ENCODE measurements at regions not wholly inside any gene's neighbourhood (a gene's known extent, or its start where the extent isn't known, plus 50 kb on each side); places are given as distances from the start of the nearest gene placed in this dataset.

DNA sequence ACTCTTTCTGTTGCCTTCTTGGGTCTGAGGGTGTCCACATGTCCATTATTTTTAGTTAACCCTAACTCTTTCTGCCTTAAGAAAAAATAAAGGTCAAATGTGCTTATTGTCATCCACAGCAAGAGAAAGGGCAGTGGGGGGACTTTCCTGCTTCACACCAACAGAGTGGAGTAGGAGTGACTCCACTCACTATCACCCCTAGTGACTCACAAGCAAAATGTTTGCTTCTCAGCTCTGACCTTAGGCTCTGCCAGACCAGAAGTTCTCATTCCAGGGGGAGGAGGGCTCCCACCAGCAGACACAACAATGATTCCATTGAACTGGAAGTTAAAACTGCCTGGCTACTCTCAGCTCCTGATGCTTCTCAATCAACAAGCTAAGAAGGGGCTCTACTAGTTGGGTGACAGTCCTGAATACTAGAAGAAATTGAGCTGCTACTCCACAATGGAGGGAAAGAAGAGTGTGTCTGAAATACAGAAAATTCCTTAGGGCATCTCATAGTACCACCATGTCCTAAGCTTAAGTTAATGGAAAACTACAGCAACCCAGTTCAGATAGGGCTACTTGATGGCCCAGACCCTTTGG, 83.9 kb upstream of the AFDN start (continued):
- TF ChIP-seq, protein P1, sequence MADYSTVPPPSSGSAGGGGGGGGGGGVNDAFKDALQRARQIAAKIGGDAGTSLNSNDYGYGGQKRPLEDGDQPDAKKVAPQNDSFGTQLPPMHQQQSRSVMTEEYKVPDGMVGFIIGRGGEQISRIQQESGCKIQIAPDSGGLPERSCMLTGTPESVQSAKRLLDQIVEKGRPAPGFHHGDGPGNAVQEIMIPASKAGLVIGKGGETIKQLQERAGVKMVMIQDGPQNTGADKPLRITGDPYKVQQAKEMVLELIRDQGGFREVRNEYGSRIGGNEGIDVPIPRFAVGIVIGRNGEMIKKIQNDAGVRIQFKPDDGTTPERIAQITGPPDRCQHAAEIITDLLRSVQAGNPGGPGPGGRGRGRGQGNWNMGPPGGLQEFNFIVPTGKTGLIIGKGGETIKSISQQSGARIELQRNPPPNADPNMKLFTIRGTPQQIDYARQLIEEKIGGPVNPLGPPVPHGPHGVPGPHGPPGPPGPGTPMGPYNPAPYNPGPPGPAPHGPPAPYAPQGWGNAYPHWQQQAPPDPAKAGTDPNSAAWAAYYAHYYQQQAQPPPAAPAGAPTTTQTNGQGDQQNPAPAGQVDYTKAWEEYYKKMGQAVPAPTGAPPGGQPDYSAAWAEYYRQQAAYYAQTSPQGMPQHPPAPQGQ (CRISPR knock-in tag; IDR thresholded peaks at IDR 0.05; ENCODE audit: borderline replicate concordance): no peak
- TF ChIP-seq SIN3B (IDR thresholded peaks at IDR 0.05; ENCODE audit: low read length) (no peak), SP5 (CRISPR knock-in tag; IDR thresholded peaks at IDR 0.05; ENCODE audit: borderline replicate concordance, low read depth) (peak; percentile 39; the same call in 1 of the 2 replicates), SKI (IDR thresholded peaks at IDR 0.05; ENCODE audit: partially characterized antibody) (peak; percentile 91), CCDC6 (CRISPR knock-in tag; IDR thresholded peaks at IDR 0.05) (0 out of 2 replicates have a peak, but pooled peaks have one; percentile 29), CHCHD3 (CRISPR knock-in tag; IDR thresholded peaks at IDR 0.05) (no peak), PHF5A (CRISPR knock-in tag; IDR thresholded peaks at IDR 0.05; ENCODE audit: low read depth, unreplicated experiment) (peak; percentile 51), ARNTL (CRISPR knock-in tag; IDR thresholded peaks at IDR 0.05) (no peak)
- TF ChIP-seq, protein P2, sequence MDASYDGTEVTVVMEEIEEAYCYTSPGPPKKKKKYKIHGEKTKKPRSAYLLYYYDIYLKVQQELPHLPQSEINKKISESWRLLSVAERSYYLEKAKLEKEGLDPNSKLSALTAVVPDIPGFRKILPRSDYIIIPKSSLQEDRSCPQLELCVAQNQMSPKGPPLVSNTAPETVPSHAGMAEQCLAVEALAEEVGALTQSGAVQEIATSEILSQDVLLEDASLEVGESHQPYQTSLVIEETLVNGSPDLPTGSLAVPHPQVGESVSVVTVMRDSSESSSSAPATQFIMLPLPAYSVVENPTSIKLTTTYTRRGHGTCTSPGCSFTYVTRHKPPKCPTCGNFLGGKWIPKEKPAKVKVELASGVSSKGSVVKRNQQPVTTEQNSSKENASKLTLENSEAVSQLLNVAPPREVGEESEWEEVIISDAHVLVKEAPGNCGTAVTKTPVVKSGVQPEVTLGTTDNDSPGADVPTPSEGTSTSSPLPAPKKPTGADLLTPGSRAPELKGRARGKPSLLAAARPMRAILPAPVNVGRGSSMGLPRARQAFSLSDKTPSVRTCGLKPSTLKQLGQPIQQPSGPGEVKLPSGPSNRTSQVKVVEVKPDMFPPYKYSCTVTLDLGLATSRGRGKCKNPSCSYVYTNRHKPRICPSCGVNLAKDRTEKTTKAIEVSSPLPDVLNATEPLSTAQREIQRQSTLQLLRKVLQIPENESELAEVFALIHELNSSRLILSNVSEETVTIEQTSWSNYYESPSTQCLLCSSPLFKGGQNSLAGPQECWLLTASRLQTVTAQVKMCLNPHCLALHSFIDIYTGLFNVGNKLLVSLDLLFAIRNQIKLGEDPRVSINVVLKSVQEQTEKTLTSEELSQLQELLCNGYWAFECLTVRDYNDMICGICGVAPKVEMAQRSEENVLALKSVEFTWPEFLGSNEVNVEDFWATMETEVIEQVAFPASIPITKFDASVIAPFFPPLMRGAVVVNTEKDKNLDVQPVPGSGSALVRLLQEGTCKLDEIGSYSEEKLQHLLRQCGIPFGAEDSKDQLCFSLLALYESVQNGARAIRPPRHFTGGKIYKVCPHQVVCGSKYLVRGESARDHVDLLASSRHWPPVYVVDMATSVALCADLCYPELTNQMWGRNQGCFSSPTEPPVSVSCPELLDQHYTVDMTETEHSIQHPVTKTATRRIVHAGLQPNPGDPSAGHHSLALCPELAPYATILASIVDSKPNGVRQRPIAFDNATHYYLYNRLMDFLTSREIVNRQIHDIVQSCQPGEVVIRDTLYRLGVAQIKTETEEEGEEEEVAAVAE (CRISPR knock-in tag; IDR thresholded peaks at IDR 0.05; ENCODE audit: borderline replicate concordance): no peak
- TF ChIP-seq, protein P3, sequence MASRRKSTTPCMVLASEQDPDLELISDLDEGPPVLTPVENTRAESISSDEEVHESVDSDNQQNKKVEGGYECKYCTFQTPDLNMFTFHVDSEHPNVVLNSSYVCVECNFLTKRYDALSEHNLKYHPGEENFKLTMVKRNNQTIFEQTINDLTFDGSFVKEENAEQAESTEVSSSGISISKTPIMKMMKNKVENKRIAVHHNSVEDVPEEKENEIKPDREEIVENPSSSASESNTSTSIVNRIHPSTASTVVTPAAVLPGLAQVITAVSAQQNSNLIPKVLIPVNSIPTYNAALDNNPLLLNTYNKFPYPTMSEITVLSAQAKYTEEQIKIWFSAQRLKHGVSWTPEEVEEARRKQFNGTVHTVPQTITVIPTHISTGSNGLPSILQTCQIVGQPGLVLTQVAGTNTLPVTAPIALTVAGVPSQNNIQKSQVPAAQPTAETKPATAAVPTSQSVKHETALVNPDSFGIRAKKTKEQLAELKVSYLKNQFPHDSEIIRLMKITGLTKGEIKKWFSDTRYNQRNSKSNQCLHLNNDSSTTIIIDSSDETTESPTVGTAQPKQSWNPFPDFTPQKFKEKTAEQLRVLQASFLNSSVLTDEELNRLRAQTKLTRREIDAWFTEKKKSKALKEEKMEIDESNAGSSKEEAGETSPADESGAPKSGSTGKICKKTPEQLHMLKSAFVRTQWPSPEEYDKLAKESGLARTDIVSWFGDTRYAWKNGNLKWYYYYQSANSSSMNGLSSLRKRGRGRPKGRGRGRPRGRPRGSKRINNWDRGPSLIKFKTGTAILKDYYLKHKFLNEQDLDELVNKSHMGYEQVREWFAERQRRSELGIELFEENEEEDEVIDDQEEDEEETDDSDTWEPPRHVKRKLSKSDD (CRISPR knock-in tag; IDR thresholded peaks at IDR 0.05; ENCODE audit: low read depth): no peak
- TF ChIP-seq, protein P4, sequence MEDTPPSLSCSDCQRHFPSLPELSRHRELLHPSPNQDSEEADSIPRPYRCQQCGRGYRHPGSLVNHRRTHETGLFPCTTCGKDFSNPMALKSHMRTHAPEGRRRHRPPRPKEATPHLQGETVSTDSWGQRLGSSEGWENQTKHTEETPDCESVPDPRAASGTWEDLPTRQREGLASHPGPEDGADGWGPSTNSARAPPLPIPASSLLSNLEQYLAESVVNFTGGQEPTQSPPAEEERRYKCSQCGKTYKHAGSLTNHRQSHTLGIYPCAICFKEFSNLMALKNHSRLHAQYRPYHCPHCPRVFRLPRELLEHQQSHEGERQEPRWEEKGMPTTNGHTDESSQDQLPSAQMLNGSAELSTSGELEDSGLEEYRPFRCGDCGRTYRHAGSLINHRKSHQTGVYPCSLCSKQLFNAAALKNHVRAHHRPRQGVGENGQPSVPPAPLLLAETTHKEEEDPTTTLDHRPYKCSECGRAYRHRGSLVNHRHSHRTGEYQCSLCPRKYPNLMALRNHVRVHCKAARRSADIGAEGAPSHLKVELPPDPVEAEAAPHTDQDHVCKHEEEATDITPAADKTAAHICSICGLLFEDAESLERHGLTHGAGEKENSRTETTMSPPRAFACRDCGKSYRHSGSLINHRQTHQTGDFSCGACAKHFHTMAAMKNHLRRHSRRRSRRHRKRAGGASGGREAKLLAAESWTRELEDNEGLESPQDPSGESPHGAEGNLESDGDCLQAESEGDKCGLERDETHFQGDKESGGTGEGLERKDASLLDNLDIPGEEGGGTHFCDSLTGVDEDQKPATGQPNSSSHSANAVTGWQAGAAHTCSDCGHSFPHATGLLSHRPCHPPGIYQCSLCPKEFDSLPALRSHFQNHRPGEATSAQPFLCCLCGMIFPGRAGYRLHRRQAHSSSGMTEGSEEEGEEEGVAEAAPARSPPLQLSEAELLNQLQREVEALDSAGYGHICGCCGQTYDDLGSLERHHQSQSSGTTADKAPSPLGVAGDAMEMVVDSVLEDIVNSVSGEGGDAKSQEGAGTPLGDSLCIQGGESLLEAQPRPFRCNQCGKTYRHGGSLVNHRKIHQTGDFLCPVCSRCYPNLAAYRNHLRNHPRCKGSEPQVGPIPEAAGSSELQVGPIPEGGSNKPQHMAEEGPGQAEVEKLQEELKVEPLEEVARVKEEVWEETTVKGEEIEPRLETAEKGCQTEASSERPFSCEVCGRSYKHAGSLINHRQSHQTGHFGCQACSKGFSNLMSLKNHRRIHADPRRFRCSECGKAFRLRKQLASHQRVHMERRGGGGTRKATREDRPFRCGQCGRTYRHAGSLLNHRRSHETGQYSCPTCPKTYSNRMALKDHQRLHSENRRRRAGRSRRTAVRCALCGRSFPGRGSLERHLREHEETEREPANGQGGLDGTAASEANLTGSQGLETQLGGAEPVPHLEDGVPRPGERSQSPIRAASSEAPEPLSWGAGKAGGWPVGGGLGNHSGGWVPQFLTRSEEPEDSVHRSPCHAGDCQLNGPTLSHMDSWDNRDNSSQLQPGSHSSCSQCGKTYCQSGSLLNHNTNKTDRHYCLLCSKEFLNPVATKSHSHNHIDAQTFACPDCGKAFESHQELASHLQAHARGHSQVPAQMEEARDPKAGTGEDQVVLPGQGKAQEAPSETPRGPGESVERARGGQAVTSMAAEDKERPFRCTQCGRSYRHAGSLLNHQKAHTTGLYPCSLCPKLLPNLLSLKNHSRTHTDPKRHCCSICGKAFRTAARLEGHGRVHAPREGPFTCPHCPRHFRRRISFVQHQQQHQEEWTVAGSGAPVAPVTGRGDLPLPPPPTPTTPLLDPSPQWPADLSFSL (CRISPR knock-in tag; IDR thresholded peaks at IDR 0.05): no peak; the same call in 1 of the 2 replicates
- TF ChIP-seq, protein P5, sequence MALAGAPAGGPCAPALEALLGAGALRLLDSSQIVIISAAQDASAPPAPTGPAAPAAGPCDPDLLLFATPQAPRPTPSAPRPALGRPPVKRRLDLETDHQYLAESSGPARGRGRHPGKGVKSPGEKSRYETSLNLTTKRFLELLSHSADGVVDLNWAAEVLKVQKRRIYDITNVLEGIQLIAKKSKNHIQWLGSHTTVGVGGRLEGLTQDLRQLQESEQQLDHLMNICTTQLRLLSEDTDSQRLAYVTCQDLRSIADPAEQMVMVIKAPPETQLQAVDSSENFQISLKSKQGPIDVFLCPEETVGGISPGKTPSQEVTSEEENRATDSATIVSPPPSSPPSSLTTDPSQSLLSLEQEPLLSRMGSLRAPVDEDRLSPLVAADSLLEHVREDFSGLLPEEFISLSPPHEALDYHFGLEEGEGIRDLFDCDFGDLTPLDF (CRISPR knock-in tag; IDR thresholded peaks at IDR 0.05): no peak
